Keratinocyte (primary cell): ENCODE measurements at regions not wholly inside any gene's neighbourhood (a gene's known extent, or its start where the extent isn't known, plus 50 kb on each side); places are given as distances from the start of the nearest gene placed in this dataset.

ENCODE experiments used
- DNase-seq: peaks from one replicate; pipeline ENCODE4 v3.0.0-alpha.2; 2011; ENCODE audit warnings: low read depth, missing footprints, low spot score
- FAIRE-seq: peaks from 2 replicates; lab custom pipeline; 2011; peaks lifted over from hg19 to GRCh38; lab: Jason Lieb, UNC
- H2AFZ ChIP-seq: 2 replicates; pipeline ENCODE4 v1.6.0; 2012; ENCODE audit warnings: low read length, control low read depth, inconsistent platforms; ENCODE audit not compliant: control insufficient read depth
- H3K27ac ChIP-seq: 2 replicates; pipeline ENCODE4 v1.5.1; 2011; ENCODE audit warnings: low read length; ENCODE audit not compliant: control insufficient read depth, insufficient read depth
- H3K27me3 ChIP-seq: 3 replicates; pipeline ENCODE4 v1.6.0; 2011; ENCODE audit warnings: low read length; ENCODE audit not compliant: control insufficient read depth, insufficient read depth; ENCODE audit errors: extremely low read depth
- H3K36me3 ChIP-seq, 2 experiments: 2 replicates in 1 of 2; 3 replicates in 1 of 2; pipeline ENCODE4 v1.5.1; 2011; ENCODE audit warnings: low read length in 2 of 2, mild to moderate bottlenecking in 1 of 2; ENCODE audit not compliant: control insufficient read depth in 2 of 2, insufficient read depth in 2 of 2; ENCODE audit errors: extremely low read depth in 1 of 2
- H3K4me1 ChIP-seq: 3 replicates; pipeline ENCODE4 v1.5.1; 2011; ENCODE audit warnings: low read length; ENCODE audit not compliant: control insufficient read depth, insufficient read depth; ENCODE audit errors: extremely low read depth
- H3K4me2 ChIP-seq: 3 replicates; pipeline ENCODE4 v1.6.0; 2011; ENCODE audit warnings: low read depth, low read length; ENCODE audit not compliant: control insufficient read depth, insufficient read depth; ENCODE audit errors: extremely low read depth
- H3K4me3 ChIP-seq, 3 experiments: fragments of 200-600 bp in 1 of 3; sonication (generic) in 1 of 3; 2 replicates in 2 of 3; 3 replicates in 1 of 3; pipeline ENCODE4 v1.5.1; 2011 to 2016; ENCODE audit warnings: low read length in 3 of 3, mild to moderate bottlenecking in 3 of 3, control low read depth in 2 of 3, inconsistent platforms in 1 of 3, low read depth in 1 of 3, mixed read lengths in 1 of 3, mixed run types in 1 of 3, moderate library complexity in 1 of 3; ENCODE audit not compliant: control insufficient read depth in 2 of 3, insufficient read depth in 2 of 3; ENCODE audit errors: extremely low read depth in 1 of 3
- H3K79me2 ChIP-seq: 2 replicates; pipeline ENCODE4 v1.6.0; 2012; ENCODE audit warnings: low read length; ENCODE audit not compliant: control insufficient read depth, insufficient read depth
- H3K9ac ChIP-seq: 3 replicates; pipeline ENCODE4 v1.6.0; 2011; ENCODE audit warnings: low read length; ENCODE audit not compliant: control insufficient read depth, insufficient read depth; ENCODE audit errors: extremely low read depth
- H3K9me1 ChIP-seq: 3 replicates; pipeline ENCODE4 v1.6.0; 2011; ENCODE audit warnings: low read length; ENCODE audit not compliant: control insufficient read depth, insufficient read depth; ENCODE audit errors: extremely low read depth
- H3K9me3 ChIP-seq: 2 replicates; pipeline ENCODE4 v1.5.1; 2012; ENCODE audit warnings: low read depth, low read length; ENCODE audit not compliant: control insufficient read depth
- H4K20me1 ChIP-seq: 3 replicates; pipeline ENCODE4 v1.6.0; 2011; ENCODE audit warnings: low read length; ENCODE audit not compliant: control insufficient read depth, insufficient read depth; ENCODE audit errors: extremely low read depth
- CTCF ChIP-seq, 3 experiments: IDR thresholded peaks in 1 of 3; conservative IDR thresholded peaks in 1 of 3; optimal IDR thresholded peaks in 1 of 3; 2 replicates in 2 of 3; 3 replicates in 1 of 3; pipeline versions ENCODE3 to v1.5.1; 2011; ENCODE audit warnings: low read length in 3 of 3, mild to moderate bottlenecking in 3 of 3, moderate library complexity in 2 of 3, control low read depth in 1 of 3, inconsistent platforms in 1 of 3; ENCODE audit not compliant: insufficient read depth in 2 of 3; ENCODE audit errors: extremely low read depth in 1 of 3
- EZH2 ChIP-seq: IDR thresholded peaks from one replicate; pipeline ENCODE4 v1.6.1; 2012; ENCODE audit warnings: inconsistent platforms, mild to moderate bottlenecking, low read length, moderate library complexity
- dilution Hi-C: fragments of 300-500 bp; cut with MboI; formaldehyde crosslinking; loops from one replicate; pipeline ENCODE4 v1.7.0; 2020; ENCODE audit warnings: low sequenced_read_pairs; ENCODE audit not compliant: extremely low pct_ligation_motif_present

DNA sequence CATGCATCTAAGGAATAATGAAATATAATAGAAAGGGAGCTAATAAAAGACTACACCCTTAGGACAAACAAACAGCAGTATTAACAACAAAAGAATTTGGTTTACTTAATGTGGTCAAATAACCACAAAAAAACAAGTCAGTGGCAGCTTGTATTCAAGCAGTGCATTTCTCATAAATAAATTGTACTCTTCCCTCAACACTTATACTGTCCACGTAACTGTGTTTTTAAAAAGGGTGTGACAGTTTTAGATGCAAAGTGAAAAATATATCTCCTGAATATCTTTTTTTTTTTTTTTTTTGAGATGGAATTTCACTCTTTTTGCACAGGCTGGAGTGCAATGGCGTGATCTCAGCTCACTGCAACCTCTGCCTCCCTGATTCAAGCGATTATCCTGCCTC is 698.2 kb upstream of the CADM2 start:
- no peak overlapping the region for H3K27ac ChIP-seq
- H3K9me1 ChIP-seq, result no peaks in the 10 kb centered on the region
- H3K9ac ChIP-seq, result no peak overlapping the region
- no peak overlapping the region for H3K4me3 ChIP-seq
- H3K4me2 ChIP-seq, result no peak overlapping the region
- no peaks in the 10 kb centered on the region for H3K36me3 ChIP-seq
- no peaks in the 10 kb centered on the region for H3K9me3 ChIP-seq
- H3K4me1 ChIP-seq, result no peaks in the 10 kb centered on the region
- no peak for TF ChIP-seq CTCF (optimal IDR thresholded peaks at IDR 0.05 in 1 of 3, IDR thresholded peaks at IDR 0.05 in 1 of 3, conservative IDR thresholded peaks at IDR 0.05 in 1 of 3; ENCODE audit: extremely low read depth in 1 of 3, insufficient read depth in 2 of 3, low read length in 3 of 3)
- TF ChIP-seq EZH2, result no peak
- H3K79me2 ChIP-seq, result no peaks in the 10 kb centered on the region
- H4K20me1 ChIP-seq, result no peaks in the 10 kb centered on the region
- dilution Hi-C loops, result no loop called here
- no peaks in the 10 kb centered on the region for H3K27me3 ChIP-seq
- no peak overlapping the region for H2AFZ ChIP-seq
- no peak for FAIRE-seq
- no peak for DNase-seq

DNA sequence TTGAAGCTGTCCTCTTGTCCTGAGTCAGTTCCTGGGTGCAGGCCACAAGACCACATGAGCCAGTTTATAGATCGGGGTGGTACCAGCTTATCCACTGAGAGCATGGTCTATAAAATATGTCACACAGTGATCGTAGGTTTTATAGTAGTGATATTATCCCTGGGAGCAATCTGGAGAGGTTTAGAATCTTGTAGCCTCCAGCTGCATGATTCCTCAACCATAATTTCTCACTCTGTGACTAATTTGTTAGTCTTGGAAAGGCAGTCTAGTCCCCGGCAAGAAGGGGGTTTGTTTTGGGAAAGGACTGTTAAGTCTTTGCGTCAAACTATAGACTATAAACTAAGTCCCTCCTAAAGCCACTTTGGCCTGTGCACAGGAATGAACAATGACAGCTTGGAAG is 693.0 kb upstream of the CADM2 start:
- Histone ChIP-seq H3K9ac (no peak overlapping the region), H3K79me2 (no peaks in the 10 kb centered on the region), H4K20me1 (no peaks in the 10 kb centered on the region), H3K4me2 (no peak overlapping the region), H3K9me1 (no peaks in the 10 kb centered on the region), H3K4me1 (no peaks in the 10 kb centered on the region), H3K27ac (no peak overlapping the region), H3K27me3 (no peaks in the 10 kb centered on the region), H3K4me3 (no peak overlapping the region), H3K9me3 (no peaks in the 10 kb centered on the region), H3K36me3 (no peaks in the 10 kb centered on the region), H2AFZ (no peak overlapping the region)
- TF ChIP-seq EZH2 (no peak), CTCF (optimal IDR thresholded peaks at IDR 0.05 in 1 of 3, IDR thresholded peaks at IDR 0.05 in 1 of 3, conservative IDR thresholded peaks at IDR 0.05 in 1 of 3; ENCODE audit: extremely low read depth in 1 of 3, insufficient read depth in 2 of 3, low read length in 3 of 3) (no peak)
- FAIRE-seq, result no peak
- no peak for DNase-seq
- dilution Hi-C loops, result no loop called here
